Caco-2 (cell line): ENCODE measurements at regions not wholly inside any gene's neighbourhood (a gene's known extent, or its start where the extent isn't known, plus 50 kb on each side); places are given as distances from the start of the nearest gene placed in this dataset.

Source experiments
- BruUV-seq: library from RNA; stranded (reverse); fragments of 400-500 nt; replicated peaks from 2 replicates; lab custom pipeline; 2021; lab: Mats Ljungman, UMichigan
- CTCF ChIA-PET: fragments of 300-600 bp; sonication (Branson Sonifier 250); formaldehyde crosslinking; loops from one replicate; lab custom pipeline; 2022; ENCODE audit warnings: antibody characterized with exemption; lab: Charles Lee
- POLR2A ChIA-PET: fragments of 300-600 bp; sonication (Branson Sonifier 250); formaldehyde crosslinking; loops from one replicate; lab custom pipeline; 2022; ENCODE audit warnings: antibody characterized with exemption; lab: Charles Lee
- DNase-seq, 2 experiments: peaks; one replicate each; pipeline versions ENCODE4 v3.0.0 to v3.0.0-alpha.2; 2020 to 2022
- H3K27me3 ChIP-seq: replicated peaks from 2 replicates; pipeline ENCODE4 v1.6.0; 2011; ENCODE audit warnings: low read length; ENCODE audit not compliant: control insufficient read depth, insufficient read depth
- H3K36me3 ChIP-seq: 2 replicates; pipeline ENCODE4 v1.5.1; 2011; ENCODE audit warnings: low read length; ENCODE audit not compliant: control insufficient read depth, insufficient read depth
- H3K4me1 ChIP-seq: fragments of 250-450 bp; sonication (Bioruptor Pico); 2 replicates; pipeline ENCODE4 v1.5.1; 2020; ENCODE audit warnings: mild to moderate bottlenecking
- H3K4me3 ChIP-seq: 2 replicates; pipeline ENCODE4 v1.5.1; 2011; ENCODE audit warnings: low read depth, mild to moderate bottlenecking, control low read depth, low read length
- H3K9me3 ChIP-seq: fragments of 250-450 bp; sonication (Bioruptor Pico); 2 replicates; pipeline ENCODE4 v1.5.1; 2020; ENCODE audit warnings: mild to moderate bottlenecking, moderate library complexity
- H3K27ac Mint-ChIP-seq: one replicate; pipeline ENCODE4 v1.8.0; 2022; ENCODE audit warnings: mixed read lengths; ENCODE audit not compliant: unreplicated experiment
- H3K27me3 Mint-ChIP-seq: one replicate; pipeline ENCODE4 v1.8.0; 2022; ENCODE audit warnings: mixed read lengths; ENCODE audit not compliant: insufficient read depth, unreplicated experiment
- H3K36me3 Mint-ChIP-seq: one replicate; pipeline ENCODE4 v1.8.0; 2022; ENCODE audit warnings: mild to moderate bottlenecking, mixed read lengths; ENCODE audit not compliant: insufficient read depth, unreplicated experiment
- H3K4me1 Mint-ChIP-seq: one replicate; pipeline ENCODE4 v1.8.0; 2022; ENCODE audit warnings: low read depth, mixed read lengths; ENCODE audit not compliant: unreplicated experiment
- H3K4me3 Mint-ChIP-seq: one replicate; pipeline ENCODE4 v1.8.0; 2022; ENCODE audit warnings: mild to moderate bottlenecking, moderate library complexity, mixed read lengths; ENCODE audit not compliant: unreplicated experiment
- H3K9me3 Mint-ChIP-seq: one replicate; pipeline ENCODE4 v1.8.0; 2022; ENCODE audit warnings: mixed read lengths; ENCODE audit not compliant: unreplicated experiment
- intact Hi-C: fragments of 100-400 bp; cut with micrococcal nuclease; formaldehyde crosslinking; loops from one replicate; pipeline ENCODE4 v1.10.0; 2022; ENCODE audit not compliant: unreplicated experiment
- TF ChIP-seq, protein P1 (sequence below), 2 experiments: fragments of 200-600 bp in 1 of 2; IDR thresholded peaks; 1 replicate in 1 of 2; 2 replicates in 1 of 2; pipeline versions ENCODE4 v1.5.1 to v1.8.0; 2011 to 2022; ENCODE audit warnings: antibody characterized with exemption in 1 of 2, control low read depth in 1 of 2, inconsistent platforms in 1 of 2, low read depth in 1 of 2, low read length in 1 of 2, mild to moderate bottlenecking in 1 of 2, moderate library complexity in 1 of 2; ENCODE audit not compliant: insufficient read depth in 1 of 2, severe bottlenecking in 1 of 2, unreplicated experiment in 1 of 2

- TF ChIP-seq, protein P1, sequence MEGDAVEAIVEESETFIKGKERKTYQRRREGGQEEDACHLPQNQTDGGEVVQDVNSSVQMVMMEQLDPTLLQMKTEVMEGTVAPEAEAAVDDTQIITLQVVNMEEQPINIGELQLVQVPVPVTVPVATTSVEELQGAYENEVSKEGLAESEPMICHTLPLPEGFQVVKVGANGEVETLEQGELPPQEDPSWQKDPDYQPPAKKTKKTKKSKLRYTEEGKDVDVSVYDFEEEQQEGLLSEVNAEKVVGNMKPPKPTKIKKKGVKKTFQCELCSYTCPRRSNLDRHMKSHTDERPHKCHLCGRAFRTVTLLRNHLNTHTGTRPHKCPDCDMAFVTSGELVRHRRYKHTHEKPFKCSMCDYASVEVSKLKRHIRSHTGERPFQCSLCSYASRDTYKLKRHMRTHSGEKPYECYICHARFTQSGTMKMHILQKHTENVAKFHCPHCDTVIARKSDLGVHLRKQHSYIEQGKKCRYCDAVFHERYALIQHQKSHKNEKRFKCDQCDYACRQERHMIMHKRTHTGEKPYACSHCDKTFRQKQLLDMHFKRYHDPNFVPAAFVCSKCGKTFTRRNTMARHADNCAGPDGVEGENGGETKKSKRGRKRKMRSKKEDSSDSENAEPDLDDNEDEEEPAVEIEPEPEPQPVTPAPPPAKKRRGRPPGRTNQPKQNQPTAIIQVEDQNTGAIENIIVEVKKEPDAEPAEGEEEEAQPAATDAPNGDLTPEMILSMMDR (IDR thresholded peaks at IDR 0.05; ENCODE audit: insufficient read depth in 1 of 2, low read depth in 1 of 2, low read length in 1 of 2, severe bottlenecking in 1 of 2, unreplicated experiment in 1 of 2), result no peak
- Mint-ChIP-seq H3K9me3 (no peaks in the 10 kb centered on the region), H3K4me1 (peaks cover 22% of the 10 kb centered on the region), H3K36me3 (no peaks in the 10 kb centered on the region), H3K27me3 (no peaks in the 10 kb centered on the region), H3K4me3 (no peak overlapping the region), H3K27ac (peak overlapping the region; percentile 55)
- H3K36me3 ChIP-seq, result no peaks in the 10 kb centered on the region
- DNase-seq, result no peak
- no TSS peak for BruUV-seq
- peaks cover 26% of the 10 kb centered on the region for H3K4me1 ChIP-seq
- intact Hi-C loops, result loop anchor here (2.0 kb wide), 1 partner anchor 19 kb away; no protein-coding TSS in a partner anchor
- H3K9me3 ChIP-seq, result no peaks in the 10 kb centered on the region
- POLR2A ChIA-PET, result no interaction called here
- H3K4me3 ChIP-seq, result no peak overlapping the region
- H3K27me3 ChIP-seq, result no peaks in the 10 kb centered on the region
- CTCF ChIA-PET, result no interaction called here
These were observed 115.6 kb upstream of the NOCT start for GRCh38 chr4:138899999-138900398.

DNA sequence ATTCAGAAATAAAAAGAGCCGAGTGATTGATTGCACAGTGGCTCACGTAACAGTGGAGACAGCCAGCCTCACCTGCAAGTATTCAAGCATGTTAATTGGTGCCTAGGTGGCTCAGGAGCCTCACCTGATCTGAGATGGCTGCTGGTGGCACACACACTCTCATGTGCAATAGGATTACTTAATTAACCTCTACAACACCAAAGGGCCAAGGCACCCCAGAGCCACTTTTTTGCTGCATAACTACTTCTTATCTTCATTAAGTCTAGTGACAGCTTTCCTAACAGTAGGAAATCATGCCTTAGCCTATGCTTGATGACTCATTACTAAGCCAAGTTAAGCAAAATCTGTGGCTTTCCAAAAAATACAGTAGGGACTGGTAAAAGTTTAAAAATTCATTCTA lies 117.3 kb upstream of the NOCT start:
- POLR2A ChIA-PET, result interaction anchor here (1.0 kb wide), 1 partner anchor 11 kb away, joined by 3 read pairs; no protein-coding TSS in a partner anchor
- Mint-ChIP-seq H3K27me3 (no peaks in the 10 kb centered on the region), H3K27ac (peak overlapping the region; percentile 71), H3K4me3 (peak overlapping the region; percentile 50), H3K9me3 (no peaks in the 10 kb centered on the region), H3K36me3 (no peaks in the 10 kb centered on the region), H3K4me1 (peaks cover 26% of the 10 kb centered on the region)
- intact Hi-C loops, result loop anchor here (1.0 to 2.0 kb wide), 2 partner anchors 12 to 21 kb away; no protein-coding TSS in a partner anchor
- TF ChIP-seq, protein P1 (IDR thresholded peaks at IDR 0.05; ENCODE audit: insufficient read depth in 1 of 2, low read depth in 1 of 2, low read length in 1 of 2, severe bottlenecking in 1 of 2, unreplicated experiment in 1 of 2), result no peak
- H3K4me1 ChIP-seq, result peaks cover 41% of the 10 kb centered on the region
- H3K9me3 ChIP-seq, result no peaks in the 10 kb centered on the region
- no peaks in the 10 kb centered on the region for H3K36me3 ChIP-seq
- CTCF ChIA-PET, result no interaction called here
- H3K4me3 ChIP-seq, result no peak overlapping the region
- no TSS peak for BruUV-seq
- H3K27me3 ChIP-seq, result no peaks in the 10 kb centered on the region
- DNase-seq, result peak; percentile 24 to 50

- CTCF ChIA-PET, result interaction anchor here (0.9 kb wide), 2 partner anchors 40 to 81 kb away, joined by 3 read pairs; no protein-coding TSS in a partner anchor
- Mint-ChIP-seq H3K27me3 (no peaks in the 10 kb centered on the region), H3K4me3 (peak overlapping the region; percentile 50), H3K27ac (peak overlapping the region; percentile 71), H3K4me1 (peaks cover 28% of the 10 kb centered on the region), H3K9me3 (no peaks in the 10 kb centered on the region), H3K36me3 (no peaks in the 10 kb centered on the region)
- peak; percentile 55 to 61 for DNase-seq
- no peaks in the 10 kb centered on the region for H3K9me3 ChIP-seq
- POLR2A ChIA-PET, result interaction anchor here (1.0 kb wide), 1 partner anchor 12 kb away, joined by 3 read pairs; no protein-coding TSS in a partner anchor
- TF ChIP-seq, protein P1 (IDR thresholded peaks at IDR 0.05; ENCODE audit: insufficient read depth in 1 of 2, low read depth in 1 of 2, low read length in 1 of 2, severe bottlenecking in 1 of 2, unreplicated experiment in 1 of 2), result no peak
- H3K4me1 ChIP-seq, result peaks cover 41% of the 10 kb centered on the region
- H3K36me3 ChIP-seq, result no peaks in the 10 kb centered on the region
- no peak overlapping the region for H3K4me3 ChIP-seq
- intact Hi-C loops, result loop anchor here (1.0 to 2.0 kb wide), 2 partner anchors 12 to 21 kb away; no protein-coding TSS in a partner anchor
- no TSS peak for BruUV-seq
- H3K27me3 ChIP-seq, result no peaks in the 10 kb centered on the region
These were observed 117.8 kb upstream of the NOCT start for GRCh38 chr4:138897811-138898226.
